ENCODE measurements at regions not wholly inside any gene's neighbourhood (a gene's known extent, or its start where the extent isn't known, plus 50 kb on each side); places are given as distances from the start of the nearest gene placed in this dataset.

DNA sequence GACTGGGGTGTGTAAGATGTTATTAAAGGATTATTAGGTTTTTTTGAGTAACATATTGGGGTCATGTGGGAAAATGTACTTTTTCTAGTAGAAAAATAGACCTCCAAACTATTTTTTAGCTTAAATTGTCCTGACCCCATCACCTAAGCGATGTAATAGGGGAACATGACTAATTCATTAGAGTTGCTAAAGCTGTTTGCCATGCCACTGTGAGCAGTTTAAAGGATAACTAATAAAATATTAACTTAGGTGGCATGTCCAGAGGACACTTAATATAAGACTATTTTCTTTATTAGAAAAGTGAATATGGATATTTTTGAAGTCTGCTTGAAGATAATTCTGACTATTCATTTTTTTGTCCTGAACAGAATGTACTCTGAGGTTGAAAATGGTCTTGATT lies 545.9 kb upstream of the BTBD3 start:
- ATAC-seq (no peak), DNase-seq (ENCODE audit: low spot score) (no peak)
- no peaks in the 10 kb centered on the region for H3K27me3 ChIP-seq (ENCODE audit: insufficient read depth)
- no peak overlapping the region for H3K27ac ChIP-seq (ENCODE audit: low read depth)
- Mint-ChIP-seq H3K4me3 (no peak overlapping the region), H3K27me3 (ENCODE audit: insufficient read depth, low read depth, poor library complexity) (peaks cover 1% of the 10 kb centered on the region), H3K27ac (no peak overlapping the region), H3K4me1 (peaks cover 7% of the 10 kb centered on the region; the same call in 2 of the 3 replicates), H3K9me3 (no peaks in the 10 kb centered on the region), H3K36me3 (ENCODE audit: low read depth) (no peaks in the 10 kb centered on the region)
- peaks cover 2% of the 10 kb centered on the region; the same call in 1 of the 2 replicates for H3K9me2 ChIP-seq (ENCODE audit: insufficient read depth)
- no peak overlapping the region for H3K4me3 ChIP-seq
- H2AFZ ChIP-seq, result 0 out of 2 replicates have a peak overlapping the region, but pooled peaks have one; percentile 72
- 0 out of 2 replicates have a peak, but pooled peaks cover 4% of the 10 kb centered on the region for H3K4me1 ChIP-seq (ENCODE audit: insufficient read depth)
- H4K20me1 ChIP-seq (replicated peaks; ENCODE audit: insufficient read depth), result no peaks in the 10 kb centered on the region
- H3K36me3 ChIP-seq (ENCODE audit: insufficient read depth), result no peaks in the 10 kb centered on the region
- TF ChIP-seq NANOG (IDR thresholded peaks at IDR 0.05; ENCODE audit: borderline replicate concordance) (no peak), ZNF114 (CRISPR knock-in tag; IDR thresholded peaks at IDR 0.05) (no peak), CREB1 (CRISPR knock-in tag; IDR thresholded peaks at IDR 0.05; ENCODE audit: low read depth) (no peak), STAT1 (IDR thresholded peaks at IDR 0.05; ENCODE audit: unreplicated experiment) (no peak), EZH2 (IDR thresholded peaks at IDR 0.05; ENCODE audit: low read depth, unreplicated experiment) (no peak), JUNB (IDR thresholded peaks at IDR 0.05; ENCODE audit: unreplicated experiment) (no peak), ZNF331 (CRISPR knock-in tag; IDR thresholded peaks at IDR 0.05; ENCODE audit: low read depth) (no peak), POLR2AphosphoS5 (IDR thresholded peaks at IDR 0.05; ENCODE audit: low read depth) (no peak), EZH2phosphoT487 (IDR thresholded peaks at IDR 0.05; ENCODE audit: unreplicated experiment) (no peak)
- TF ChIP-seq, protein P1, sequence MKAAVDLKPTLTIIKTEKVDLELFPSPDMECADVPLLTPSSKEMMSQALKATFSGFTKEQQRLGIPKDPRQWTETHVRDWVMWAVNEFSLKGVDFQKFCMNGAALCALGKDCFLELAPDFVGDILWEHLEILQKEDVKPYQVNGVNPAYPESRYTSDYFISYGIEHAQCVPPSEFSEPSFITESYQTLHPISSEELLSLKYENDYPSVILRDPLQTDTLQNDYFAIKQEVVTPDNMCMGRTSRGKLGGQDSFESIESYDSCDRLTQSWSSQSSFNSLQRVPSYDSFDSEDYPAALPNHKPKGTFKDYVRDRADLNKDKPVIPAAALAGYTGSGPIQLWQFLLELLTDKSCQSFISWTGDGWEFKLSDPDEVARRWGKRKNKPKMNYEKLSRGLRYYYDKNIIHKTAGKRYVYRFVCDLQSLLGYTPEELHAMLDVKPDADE (IDR thresholded peaks at IDR 0.05), result no peak
- TF ChIP-seq, protein P2, sequence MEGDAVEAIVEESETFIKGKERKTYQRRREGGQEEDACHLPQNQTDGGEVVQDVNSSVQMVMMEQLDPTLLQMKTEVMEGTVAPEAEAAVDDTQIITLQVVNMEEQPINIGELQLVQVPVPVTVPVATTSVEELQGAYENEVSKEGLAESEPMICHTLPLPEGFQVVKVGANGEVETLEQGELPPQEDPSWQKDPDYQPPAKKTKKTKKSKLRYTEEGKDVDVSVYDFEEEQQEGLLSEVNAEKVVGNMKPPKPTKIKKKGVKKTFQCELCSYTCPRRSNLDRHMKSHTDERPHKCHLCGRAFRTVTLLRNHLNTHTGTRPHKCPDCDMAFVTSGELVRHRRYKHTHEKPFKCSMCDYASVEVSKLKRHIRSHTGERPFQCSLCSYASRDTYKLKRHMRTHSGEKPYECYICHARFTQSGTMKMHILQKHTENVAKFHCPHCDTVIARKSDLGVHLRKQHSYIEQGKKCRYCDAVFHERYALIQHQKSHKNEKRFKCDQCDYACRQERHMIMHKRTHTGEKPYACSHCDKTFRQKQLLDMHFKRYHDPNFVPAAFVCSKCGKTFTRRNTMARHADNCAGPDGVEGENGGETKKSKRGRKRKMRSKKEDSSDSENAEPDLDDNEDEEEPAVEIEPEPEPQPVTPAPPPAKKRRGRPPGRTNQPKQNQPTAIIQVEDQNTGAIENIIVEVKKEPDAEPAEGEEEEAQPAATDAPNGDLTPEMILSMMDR (conservative IDR thresholded peaks at IDR 0.05; ENCODE audit: low read depth in 2 of 2), result no peak
- TF ChIP-seq, protein P3, sequence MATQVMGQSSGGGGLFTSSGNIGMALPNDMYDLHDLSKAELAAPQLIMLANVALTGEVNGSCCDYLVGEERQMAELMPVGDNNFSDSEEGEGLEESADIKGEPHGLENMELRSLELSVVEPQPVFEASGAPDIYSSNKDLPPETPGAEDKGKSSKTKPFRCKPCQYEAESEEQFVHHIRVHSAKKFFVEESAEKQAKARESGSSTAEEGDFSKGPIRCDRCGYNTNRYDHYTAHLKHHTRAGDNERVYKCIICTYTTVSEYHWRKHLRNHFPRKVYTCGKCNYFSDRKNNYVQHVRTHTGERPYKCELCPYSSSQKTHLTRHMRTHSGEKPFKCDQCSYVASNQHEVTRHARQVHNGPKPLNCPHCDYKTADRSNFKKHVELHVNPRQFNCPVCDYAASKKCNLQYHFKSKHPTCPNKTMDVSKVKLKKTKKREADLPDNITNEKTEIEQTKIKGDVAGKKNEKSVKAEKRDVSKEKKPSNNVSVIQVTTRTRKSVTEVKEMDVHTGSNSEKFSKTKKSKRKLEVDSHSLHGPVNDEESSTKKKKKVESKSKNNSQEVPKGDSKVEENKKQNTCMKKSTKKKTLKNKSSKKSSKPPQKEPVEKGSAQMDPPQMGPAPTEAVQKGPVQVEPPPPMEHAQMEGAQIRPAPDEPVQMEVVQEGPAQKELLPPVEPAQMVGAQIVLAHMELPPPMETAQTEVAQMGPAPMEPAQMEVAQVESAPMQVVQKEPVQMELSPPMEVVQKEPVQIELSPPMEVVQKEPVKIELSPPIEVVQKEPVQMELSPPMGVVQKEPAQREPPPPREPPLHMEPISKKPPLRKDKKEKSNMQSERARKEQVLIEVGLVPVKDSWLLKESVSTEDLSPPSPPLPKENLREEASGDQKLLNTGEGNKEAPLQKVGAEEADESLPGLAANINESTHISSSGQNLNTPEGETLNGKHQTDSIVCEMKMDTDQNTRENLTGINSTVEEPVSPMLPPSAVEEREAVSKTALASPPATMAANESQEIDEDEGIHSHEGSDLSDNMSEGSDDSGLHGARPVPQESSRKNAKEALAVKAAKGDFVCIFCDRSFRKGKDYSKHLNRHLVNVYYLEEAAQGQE (IDR thresholded peaks at IDR 0.05; ENCODE audit: unreplicated experiment), result no peak
- TF ChIP-seq, protein P4, sequence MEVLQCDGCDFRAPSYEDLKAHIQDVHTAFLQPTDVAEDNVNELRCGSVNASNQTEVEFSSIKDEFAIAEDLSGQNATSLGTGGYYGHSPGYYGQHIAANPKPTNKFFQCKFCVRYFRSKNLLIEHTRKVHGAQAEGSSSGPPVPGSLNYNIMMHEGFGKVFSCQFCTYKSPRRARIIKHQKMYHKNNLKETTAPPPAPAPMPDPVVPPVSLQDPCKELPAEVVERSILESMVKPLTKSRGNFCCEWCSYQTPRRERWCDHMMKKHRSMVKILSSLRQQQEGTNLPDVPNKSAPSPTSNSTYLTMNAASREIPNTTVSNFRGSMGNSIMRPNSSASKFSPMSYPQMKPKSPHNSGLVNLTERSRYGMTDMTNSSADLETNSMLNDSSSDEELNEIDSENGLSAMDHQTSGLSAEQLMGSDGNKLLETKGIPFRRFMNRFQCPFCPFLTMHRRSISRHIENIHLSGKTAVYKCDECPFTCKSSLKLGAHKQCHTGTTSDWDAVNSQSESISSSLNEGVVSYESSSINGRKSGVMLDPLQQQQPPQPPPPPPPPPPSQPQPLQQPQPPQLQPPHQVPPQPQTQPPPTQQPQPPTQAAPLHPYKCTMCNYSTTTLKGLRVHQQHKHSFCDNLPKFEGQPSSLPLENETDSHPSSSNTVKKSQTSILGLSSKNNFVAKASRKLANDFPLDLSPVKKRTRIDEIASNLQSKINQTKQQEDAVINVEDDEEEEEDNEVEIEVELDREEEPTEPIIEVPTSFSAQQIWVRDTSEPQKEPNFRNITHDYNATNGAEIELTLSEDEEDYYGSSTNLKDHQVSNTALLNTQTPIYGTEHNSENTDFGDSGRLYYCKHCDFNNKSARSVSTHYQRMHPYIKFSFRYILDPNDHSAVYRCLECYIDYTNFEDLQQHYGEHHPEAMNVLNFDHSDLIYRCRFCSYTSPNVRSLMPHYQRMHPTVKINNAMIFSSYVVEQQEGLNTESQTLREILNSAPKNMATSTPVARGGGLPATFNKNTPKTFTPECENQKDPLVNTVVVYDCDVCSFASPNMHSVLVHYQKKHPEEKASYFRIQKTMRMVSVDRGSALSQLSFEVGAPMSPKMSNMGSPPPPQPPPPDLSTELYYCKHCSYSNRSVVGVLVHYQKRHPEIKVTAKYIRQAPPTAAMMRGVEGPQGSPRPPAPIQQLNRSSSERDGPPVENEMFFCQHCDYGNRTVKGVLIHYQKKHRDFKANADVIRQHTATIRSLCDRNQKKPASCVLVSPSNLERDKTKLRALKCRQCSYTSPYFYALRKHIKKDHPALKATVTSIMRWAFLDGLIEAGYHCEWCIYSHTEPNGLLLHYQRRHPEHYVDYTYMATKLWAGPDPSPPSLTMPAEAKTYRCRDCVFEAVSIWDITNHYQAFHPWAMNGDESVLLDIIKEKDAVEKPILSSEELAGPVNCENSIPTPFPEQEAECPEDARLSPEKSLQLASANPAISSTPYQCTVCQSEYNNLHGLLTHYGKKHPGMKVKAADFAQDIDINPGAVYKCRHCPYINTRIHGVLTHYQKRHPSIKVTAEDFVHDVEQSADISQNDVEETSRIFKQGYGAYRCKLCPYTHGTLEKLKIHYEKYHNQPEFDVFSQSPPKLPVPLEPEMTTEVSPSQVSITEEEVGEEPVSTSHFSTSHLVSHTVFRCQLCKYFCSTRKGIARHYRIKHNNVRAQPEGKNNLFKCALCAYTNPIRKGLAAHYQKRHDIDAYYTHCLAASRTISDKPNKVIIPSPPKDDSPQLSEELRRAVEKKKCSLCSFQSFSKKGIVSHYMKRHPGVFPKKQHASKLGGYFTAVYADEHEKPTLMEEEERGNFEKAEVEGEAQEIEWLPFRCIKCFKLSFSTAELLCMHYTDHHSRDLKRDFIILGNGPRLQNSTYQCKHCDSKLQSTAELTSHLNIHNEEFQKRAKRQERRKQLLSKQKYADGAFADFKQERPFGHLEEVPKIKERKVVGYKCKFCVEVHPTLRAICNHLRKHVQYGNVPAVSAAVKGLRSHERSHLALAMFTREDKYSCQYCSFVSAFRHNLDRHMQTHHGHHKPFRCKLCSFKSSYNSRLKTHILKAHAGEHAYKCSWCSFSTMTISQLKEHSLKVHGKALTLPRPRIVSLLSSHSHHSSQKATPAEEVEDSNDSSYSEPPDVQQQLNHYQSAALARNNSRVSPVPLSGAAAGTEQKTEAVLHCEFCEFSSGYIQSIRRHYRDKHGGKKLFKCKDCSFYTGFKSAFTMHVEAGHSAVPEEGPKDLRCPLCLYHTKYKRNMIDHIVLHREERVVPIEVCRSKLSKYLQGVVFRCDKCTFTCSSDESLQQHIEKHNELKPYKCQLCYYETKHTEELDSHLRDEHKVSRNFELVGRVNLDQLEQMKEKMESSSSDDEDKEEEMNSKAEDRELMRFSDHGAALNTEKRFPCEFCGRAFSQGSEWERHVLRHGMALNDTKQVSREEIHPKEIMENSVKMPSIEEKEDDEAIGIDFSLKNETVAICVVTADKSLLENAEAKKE (CRISPR knock-in tag; IDR thresholded peaks at IDR 0.05), result no peak
- H3K79me2 ChIP-seq (replicated peaks; ENCODE audit: insufficient read depth), result no peaks in the 10 kb centered on the region
- peaks cover 11% of the 10 kb centered on the region; the same call in 1 of the 2 replicates for H3F3A ChIP-seq (replicated peaks; ENCODE audit: low read depth)
- H3K4me2 ChIP-seq, result no peak overlapping the region

Measured in GM23338 (cell line).